Activated CD4-positive, alpha-beta T cell treated with anti-CD3 and anti-CD28 coated beads, Interleukin-2, amount 50 U/mL, for 48 hours (primary cell): ENCODE measurements at regions not wholly inside any gene's neighbourhood (a gene's known extent, or its start where the extent isn't known, plus 50 kb on each side); places are given as distances from the start of the nearest gene placed in this dataset.
"Not testable (repeated sequence)": the region's sequence is repeated elsewhere in the genome, so short reads cannot be mapped to it uniquely, and the experiment has no call there.

Experiments used
- DNase-seq, 2 experiments: peaks; one replicate each; pipeline ENCODE4 v3.0.0-alpha.2; 2020

GRCh38 chr10:109633846-109634245, 289.5 kb downstream of the XPNPEP1 start:
- DNase-seq: no peak

- not testable (repeated sequence) for DNase-seq
Observed at GRCh38 chr10:109633017-109633416, 290.3 kb downstream of the XPNPEP1 start.

GRCh38 chr10:109624939-109625338, 298.4 kb downstream of the XPNPEP1 start:
- no peak for DNase-seq

GRCh38 chr10:109622566-109622965, 300.7 kb downstream of the XPNPEP1 start:
- no peak for DNase-seq

GRCh38 chr10:109620396-109620795, 302.9 kb downstream of the XPNPEP1 start:
- no peak for DNase-seq

GRCh38 chr10:109619914-109620313, 303.4 kb downstream of the XPNPEP1 start:
- no peak for DNase-seq

GRCh38 chr10:109618748-109619147, 304.6 kb downstream of the XPNPEP1 start:
- no peak for DNase-seq

GRCh38 chr10:109618301-109618700, 305.0 kb downstream of the XPNPEP1 start:
- no peak for DNase-seq

- DNase-seq: no peak
Observed at GRCh38 chr10:109616359-109616980, 306.8 kb downstream of the XPNPEP1 start.

- not testable (repeated sequence) for DNase-seq
Observed at GRCh38 chr10:109595356-109595755, 328.0 kb downstream of the XPNPEP1 start.

GRCh38 chr10:109593682-109594081, 329.6 kb downstream of the XPNPEP1 start:
- no peak for DNase-seq

GRCh38 chr10:109592391-109592790, 330.9 kb downstream of the XPNPEP1 start:
- no peak for DNase-seq

- no peak for DNase-seq
Observed at GRCh38 chr10:109591601-109592000, 331.7 kb downstream of the XPNPEP1 start.

- no peak for DNase-seq
Observed at GRCh38 chr10:109588259-109588658, 335.1 kb downstream of the XPNPEP1 start.

- DNase-seq: no peak
Observed at GRCh38 chr10:109587366-109587765, 335.9 kb downstream of the XPNPEP1 start.

GRCh38 chr10:109556399-109556798, 366.9 kb downstream of the XPNPEP1 start:
- no peak for DNase-seq

GRCh38 chr10:109542050-109542603, 381.2 kb downstream of the XPNPEP1 start:
- not testable (repeated sequence) for DNase-seq

GRCh38 chr10:109534193-109534592, 389.1 kb downstream of the XPNPEP1 start:
- no peak for DNase-seq

GRCh38 chr10:109529258-109529657, 394.1 kb downstream of the XPNPEP1 start:
- no peak for DNase-seq

GRCh38 chr10:109517748-109518147, 405.6 kb downstream of the XPNPEP1 start:
- no peak for DNase-seq

- no peak for DNase-seq
Observed at GRCh38 chr10:109504401-109504800, 418.9 kb downstream of the XPNPEP1 start.

- DNase-seq: no peak
Observed at GRCh38 chr10:109487691-109488090, 435.6 kb downstream of the XPNPEP1 start.

GRCh38 chr10:109480836-109481235, 442.5 kb downstream of the XPNPEP1 start:
- DNase-seq: no peak

GRCh38 chr10:109475711-109476421, 447.4 kb downstream of the XPNPEP1 start:
- DNase-seq: no peak
